ENCODE measurements at regions not wholly inside any gene's neighbourhood (a gene's known extent, or its start where the extent isn't known, plus 50 kb on each side); places are given as distances from the start of the nearest gene placed in this dataset.

DNA sequence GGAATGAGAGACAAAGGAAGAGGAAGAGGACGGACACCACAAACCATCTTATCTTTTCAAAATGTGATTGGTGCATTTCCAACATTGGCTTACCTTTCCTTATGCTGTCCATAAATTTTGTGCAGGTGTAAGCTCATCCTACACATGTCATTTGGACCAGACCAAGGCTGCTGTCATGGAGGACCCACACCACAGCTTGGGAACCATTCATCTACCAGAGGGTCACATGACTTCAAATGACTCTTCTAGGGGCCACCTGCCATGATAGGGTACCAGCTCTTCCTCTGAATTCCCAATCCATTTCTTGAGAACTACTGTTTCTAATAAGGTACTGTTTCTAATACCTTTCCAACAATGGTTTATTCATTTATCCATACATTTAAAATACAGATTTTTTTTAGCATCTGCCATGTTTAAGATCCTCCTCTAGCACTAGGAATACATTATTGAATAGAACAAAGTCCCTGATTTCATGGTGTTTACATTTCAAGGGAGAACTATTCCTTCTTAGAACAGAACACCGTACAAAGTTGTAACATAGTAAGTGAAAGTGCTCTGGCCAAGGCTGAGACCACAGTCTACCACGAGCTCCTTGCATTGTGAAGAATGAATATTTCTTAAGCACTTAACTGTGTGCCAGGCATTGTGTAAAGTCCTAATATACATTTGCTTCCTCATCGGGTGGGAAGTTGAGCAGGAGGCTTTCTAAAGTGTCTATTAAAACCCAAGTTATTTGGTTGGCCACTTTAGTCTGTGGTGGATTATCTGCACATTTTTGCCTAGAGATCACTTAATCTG, 246.1 kb upstream of the FN1 start:
- no peak for DNase-seq

- DNase-seq: no peak
These were observed 245.0 kb upstream of the FN1 start for GRCh38 chr2:215680605-215681598.

GRCh38 chr2:215678094-215678493, 242.2 kb upstream of the FN1 start:
- DNase-seq: no peak

GRCh38 chr2:215677481-215677880, 241.6 kb upstream of the FN1 start:
- DNase-seq: no peak

- DNase-seq: no peak
These were observed 236.5 kb upstream of the FN1 start for GRCh38 chr2:215672406-215672805.

GRCh38 chr2:215671691-215672090, 235.8 kb upstream of the FN1 start:
- DNase-seq: no peak

DNA sequence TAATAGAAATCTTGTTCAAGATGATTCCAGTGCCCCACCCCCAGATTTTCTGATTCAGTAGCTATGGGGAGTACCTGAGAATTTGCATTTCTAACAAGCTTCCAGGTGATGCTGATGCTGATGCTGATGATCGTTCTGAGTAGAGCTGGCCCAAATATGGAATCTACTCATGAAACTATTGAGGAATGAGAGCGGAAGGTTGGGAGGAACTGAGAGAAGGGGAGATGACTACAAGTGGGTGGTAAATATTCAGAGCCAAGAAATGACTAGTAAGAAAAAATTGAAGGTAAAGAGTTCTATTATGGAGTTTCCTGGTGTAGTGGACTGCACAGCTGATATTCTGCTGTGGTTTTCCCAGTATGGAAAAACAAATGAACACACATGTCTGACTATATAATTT, 235.4 kb upstream of the FN1 start:
- DNase-seq: no peak

GRCh38 chr2:215670396-215670795, 234.5 kb upstream of the FN1 start:
- DNase-seq: no peak

DNA sequence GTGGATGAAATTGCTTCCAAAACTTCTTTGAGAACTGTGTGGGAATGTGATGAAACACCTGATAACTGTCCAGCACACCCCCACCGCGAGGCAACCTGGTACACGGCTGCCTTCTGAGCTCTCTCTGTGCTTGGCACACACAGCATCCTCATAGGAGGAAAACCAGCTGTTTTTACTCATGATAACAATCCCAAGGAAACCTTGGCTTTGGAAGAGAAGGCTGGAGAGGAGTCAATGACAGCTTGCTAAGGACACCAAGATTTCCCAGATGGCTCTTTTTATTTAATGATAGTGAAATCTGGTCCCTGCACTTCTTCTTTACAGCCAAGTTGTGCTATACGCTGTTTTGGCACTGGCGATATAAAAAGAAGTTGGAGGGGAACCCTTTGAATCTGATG, 232.5 kb upstream of the FN1 start:
- peak; percentile 39 for DNase-seq

DNA sequence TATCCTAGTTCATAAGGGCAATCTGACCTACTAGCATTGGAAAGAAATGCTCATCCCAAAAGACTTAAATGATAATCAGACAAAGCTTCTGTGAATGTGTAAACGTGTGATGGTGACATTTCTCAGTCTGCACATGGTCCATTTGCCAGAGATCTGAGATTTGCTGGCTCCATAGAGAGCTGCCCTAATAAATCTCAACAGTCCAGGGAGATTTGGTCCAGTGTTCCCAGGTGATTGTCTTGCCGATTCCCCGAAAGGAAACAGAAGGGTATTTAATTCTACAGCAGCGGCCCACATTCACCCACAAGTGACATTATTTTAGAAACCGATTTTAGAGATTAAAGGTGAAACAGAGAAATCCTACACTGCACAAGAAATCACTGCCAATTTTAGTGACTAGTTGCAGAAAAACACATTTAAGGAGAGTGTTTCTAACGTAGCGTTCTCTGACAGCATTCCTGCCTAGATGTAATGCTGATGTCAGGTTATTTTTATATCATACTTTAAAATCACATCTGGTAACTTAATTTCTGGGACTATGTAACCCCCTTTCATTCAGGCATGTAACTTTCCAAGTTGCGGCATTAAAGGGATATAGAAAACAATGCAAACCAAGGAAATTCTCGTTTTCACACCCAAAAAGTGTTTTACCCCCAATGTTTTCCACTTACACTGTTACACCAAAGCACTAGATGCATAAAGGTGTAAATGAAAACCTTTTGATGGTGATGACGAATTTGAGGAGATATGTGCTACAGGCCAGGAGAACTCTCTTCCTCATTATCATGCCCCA, 231.9 kb upstream of the FN1 start:
- no peak for DNase-seq

DNA sequence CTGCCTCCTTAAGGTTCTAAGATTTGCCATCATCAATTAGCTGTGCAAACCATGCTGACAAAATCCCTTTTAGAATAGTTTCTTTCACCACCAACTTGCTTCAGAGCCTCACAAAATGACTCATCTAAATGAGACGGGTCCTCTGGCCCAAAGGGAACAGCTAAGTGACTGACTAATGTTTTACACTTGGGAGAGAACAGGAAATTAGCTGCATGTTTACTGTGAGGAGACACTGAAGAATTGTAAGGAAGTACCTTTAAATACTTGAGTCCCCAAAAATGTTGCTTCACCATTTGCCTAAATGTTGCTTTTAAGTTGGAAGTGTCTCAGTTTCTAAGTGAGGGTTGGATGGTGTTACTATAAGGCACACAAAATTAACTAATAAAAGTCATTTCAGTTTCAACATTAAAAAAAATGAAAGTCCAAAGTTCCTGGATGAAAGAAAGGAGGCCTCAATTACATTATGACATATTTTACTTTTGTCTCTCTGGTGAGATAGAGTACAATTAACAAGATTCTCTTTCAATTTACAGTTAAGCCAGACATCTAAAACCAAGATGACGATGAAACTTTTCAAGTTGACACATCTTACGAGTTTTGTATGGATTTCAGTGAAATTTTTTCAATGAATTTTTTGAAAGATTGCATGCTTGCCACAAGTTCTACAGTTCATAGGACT, 229.1 kb upstream of the FN1 start:
- no peak for DNase-seq

GRCh38 chr2:215662715-215663114, 226.8 kb upstream of the FN1 start:
- DNase-seq: no peak

DNA sequence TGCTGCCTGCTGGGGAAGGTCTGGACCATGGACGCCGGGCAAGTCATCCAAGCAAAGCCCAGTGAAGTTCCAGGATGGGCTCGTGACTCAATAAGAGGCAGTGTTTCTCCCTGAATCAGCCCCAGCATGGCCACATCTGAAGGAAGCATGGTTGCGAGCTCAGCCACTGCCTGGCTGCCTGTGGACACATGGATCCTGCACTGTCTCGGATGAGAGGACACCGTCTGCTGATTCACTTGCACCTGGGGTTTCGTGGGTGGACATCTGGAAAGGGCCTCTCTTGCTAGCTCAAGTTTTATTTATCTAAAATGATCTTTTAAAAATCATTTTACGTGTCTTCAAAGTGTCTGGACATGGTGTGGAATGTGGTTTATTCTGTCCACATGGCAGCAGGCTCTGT, 224.8 kb upstream of the FN1 start:
- DNase-seq: no peak

DNA sequence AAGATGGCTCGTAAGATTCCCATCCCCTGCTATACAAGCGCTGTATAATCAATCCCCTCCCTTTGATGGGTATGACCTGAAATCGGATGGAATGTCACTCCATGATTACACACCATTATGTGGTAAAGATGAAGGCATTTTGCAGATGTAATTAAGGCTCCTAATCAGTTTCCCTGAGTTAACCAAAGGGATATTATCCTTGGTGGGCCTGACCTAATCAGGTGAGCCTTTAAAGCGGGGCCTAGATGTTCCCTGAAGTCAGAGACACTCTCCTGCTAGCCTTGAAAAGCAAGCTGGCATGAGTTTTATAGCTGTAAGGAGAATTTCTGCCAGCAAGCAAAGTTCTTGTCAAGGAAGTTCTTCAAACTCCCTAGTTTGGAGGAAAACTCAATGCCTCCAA, 223.8 kb upstream of the FN1 start:
- no peak for DNase-seq

GRCh38 chr2:215658635-215659305, 222.9 kb upstream of the FN1 start:
- DNase-seq: no peak

DNA sequence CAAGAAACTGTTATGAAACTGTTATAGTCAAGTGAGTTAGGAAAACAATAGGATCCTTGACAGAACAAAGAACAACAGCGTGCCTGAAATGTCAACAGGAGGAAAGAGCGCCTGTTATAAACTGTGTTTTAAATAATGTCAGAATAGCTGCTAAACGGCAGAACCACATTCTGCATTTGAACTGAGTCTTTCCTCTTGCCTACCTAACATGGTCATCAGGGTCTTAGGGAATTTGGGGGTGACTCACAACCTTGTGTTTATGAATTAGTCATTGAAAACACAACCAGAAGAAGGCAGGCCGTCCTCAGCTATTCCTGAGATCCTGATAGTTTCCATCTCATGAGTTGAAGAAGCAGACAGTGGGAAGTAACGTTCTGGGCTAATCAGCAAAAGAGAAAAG, 222.0 kb upstream of the FN1 start:
- no peak for DNase-seq

DNA sequence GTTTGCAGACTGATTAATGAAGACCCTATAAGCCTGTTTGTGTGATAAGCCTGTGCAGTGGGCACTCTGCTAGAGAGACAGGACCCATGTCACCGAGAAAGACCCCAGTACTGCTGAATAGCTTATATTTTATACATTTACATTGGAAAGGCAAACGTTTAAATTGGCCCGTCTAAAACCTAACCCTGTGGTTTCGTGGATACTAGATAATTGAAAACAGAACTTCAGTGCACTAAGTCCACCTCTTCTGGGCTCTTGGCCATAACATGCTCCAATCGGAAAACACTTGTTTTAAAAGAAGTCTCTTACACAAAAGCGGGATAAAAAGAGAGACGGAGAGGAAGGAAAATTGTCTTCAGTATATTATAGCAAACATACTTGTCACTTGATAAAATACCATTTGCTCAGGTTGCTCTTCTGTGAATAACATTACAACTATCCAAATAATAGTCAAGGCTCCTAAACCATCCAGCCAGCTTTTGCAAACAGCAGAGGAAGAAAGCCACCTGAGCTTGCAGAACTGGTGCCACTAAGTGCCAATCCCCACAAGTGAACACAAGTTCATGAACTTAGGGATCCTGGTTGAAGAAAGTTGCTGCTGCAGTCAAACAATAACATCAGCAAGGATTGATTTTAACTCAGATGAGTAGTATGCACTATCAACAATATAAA, 218.4 kb upstream of the FN1 start:
- peak; percentile 79 for DNase-seq

DNA sequence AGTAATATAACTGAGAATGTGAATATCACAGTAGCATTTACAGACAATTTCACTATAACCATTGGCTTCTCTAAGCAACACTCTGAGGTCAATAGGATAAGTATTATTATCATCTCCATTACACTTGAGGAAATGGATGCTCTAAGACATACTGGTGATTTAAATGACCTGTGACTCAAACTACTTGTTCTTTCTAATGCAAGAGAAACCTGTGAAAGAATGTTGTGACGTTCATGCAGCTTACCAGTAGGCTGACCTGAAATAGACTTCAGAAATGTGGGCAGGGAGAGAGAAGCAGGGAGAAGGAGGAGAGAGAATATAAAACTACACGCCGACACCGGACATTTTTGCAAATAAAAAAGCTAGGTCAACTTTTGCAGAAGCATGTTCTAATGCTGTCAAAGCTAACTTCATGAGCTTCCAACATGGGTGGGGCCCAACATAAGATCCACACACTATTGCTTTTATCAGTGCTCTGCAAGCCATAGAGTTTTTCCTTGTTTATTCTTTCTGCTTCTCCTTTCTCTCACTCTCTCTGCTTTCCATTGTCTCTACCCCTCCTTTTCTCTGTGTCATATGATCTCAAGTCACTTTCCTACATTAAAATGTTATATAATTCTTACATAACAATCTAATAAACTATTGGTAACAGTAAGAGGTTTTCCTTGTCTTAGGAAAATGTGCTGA, 217.6 kb upstream of the FN1 start:
- DNase-seq: no peak

- DNase-seq: no peak
These were observed 216.5 kb upstream of the FN1 start for GRCh38 chr2:215652388-215652787.

- DNase-seq: no peak
These were observed 215.5 kb upstream of the FN1 start for GRCh38 chr2:215651412-215651811.
